ENCODE measurements at regions not wholly inside any gene's neighbourhood (a gene's known extent, or its start where the extent isn't known, plus 50 kb on each side); places are given as distances from the start of the nearest gene placed in this dataset.

DNA sequence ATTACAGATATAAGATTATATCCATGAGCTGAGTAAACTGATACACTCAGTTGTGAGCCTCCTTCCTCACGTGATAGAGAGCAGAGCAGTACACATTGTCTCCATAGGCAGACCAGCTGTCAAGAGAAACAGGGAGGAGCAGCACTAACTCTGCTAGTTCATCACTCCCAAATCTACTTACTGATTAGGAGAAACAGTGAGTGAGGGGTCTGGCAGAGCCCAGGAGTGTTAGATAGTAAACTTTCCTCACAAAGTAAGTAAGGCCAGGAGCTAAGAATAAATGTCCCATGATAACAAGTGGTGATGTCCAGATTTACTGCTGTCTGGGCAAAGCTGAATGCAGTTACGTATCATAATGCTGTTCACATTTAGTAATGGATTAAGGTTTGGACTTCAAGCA, 168.6 kb upstream of the KCNK2 start:
- CTCF ChIA-PET, result interaction anchor here (0.8 kb wide), 1 partner anchor 582 kb away, joined by 3 read pairs; no protein-coding TSS in a partner anchor
- POLR2A ChIA-PET, result no interaction called here
- H3K27me3 ChIP-seq (ENCODE audit: insufficient read depth), result no peaks in the 10 kb centered on the region

DNA sequence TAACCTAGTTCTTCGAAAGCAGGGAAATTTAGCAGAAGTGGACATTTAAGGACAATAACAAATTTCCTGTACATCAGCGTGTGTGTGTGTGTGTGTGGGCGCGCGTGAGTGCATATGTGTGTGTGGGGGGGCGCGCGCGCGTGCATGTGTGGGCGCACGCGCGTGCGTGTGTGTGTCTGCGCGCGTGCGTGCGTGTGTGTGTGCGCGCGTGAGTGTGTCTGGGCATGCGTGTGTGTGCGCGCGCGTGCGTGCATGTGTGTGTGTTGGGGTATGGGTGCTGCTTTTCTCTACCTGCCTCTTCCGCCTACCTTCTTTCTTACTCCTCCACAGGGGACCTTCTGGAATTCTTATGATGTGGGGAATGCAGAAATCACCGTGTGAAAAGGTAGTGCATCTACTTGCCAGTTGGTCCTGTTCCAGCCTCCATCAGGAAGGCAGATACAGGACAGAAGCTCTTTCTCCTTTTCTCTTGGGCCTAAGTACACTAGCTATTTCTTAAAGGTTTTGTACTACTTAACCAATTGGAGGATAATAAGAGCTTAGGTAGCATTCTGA, 165.4 kb upstream of the KCNK2 start:
- 79% methylated on average over 30 of the region's 31 CpGs for WGBS (ENCODE audit: low lambda C conversion rate)
- DNase-seq, result no peak
- no peaks in the 10 kb centered on the region for H3K9me2 ChIP-seq
- no peak overlapping the region for H2AFZ ChIP-seq (ENCODE audit: low read depth)
- TF ChIP-seq TEAD4 (IDR thresholded peaks at IDR 0.05; ENCODE audit: borderline replicate concordance, insufficient read depth) (no peak), NRF1 (IDR thresholded peaks at IDR 0.05; ENCODE audit: low read depth, low read length) (no peak), GATA2 (CRISPR knock-in tag; IDR thresholded peaks at IDR 0.05) (no peak), EZH2phosphoT487 (IDR thresholded peaks at IDR 0.05; ENCODE audit: borderline replicate concordance, low read depth) (no peak), SMC3 (IDR thresholded peaks at IDR 0.05; ENCODE audit: low read depth, low read length) (no peak), SIN3A (IDR thresholded peaks at IDR 0.05; ENCODE audit: borderline replicate concordance, low read depth, low read length) (no peak), EP300 (IDR thresholded peaks at IDR 0.05; ENCODE audit: borderline replicate concordance in 1 of 2, low read depth in 1 of 2, low read length in 1 of 2) (no peak), POLR2AphosphoS5 (IDR thresholded peaks at IDR 0.05; ENCODE audit: low read depth, low read length) (no peak), NFIC (IDR thresholded peaks at IDR 0.05; ENCODE audit: borderline replicate concordance) (no peak), ELF1 (IDR thresholded peaks at IDR 0.05) (no peak), FOXJ3 (CRISPR knock-in tag; IDR thresholded peaks at IDR 0.05) (no peak), RAD21 (IDR thresholded peaks at IDR 0.05; ENCODE audit: low read length) (no peak)
- TF ChIP-seq, protein P1, sequence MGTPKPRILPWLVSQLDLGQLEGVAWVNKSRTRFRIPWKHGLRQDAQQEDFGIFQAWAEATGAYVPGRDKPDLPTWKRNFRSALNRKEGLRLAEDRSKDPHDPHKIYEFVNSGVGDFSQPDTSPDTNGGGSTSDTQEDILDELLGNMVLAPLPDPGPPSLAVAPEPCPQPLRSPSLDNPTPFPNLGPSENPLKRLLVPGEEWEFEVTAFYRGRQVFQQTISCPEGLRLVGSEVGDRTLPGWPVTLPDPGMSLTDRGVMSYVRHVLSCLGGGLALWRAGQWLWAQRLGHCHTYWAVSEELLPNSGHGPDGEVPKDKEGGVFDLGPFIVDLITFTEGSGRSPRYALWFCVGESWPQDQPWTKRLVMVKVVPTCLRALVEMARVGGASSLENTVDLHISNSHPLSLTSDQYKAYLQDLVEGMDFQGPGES (IDR thresholded peaks at IDR 0.05; ENCODE audit: low read depth, low read length), result no peak
- TF ChIP-seq, protein P2, sequence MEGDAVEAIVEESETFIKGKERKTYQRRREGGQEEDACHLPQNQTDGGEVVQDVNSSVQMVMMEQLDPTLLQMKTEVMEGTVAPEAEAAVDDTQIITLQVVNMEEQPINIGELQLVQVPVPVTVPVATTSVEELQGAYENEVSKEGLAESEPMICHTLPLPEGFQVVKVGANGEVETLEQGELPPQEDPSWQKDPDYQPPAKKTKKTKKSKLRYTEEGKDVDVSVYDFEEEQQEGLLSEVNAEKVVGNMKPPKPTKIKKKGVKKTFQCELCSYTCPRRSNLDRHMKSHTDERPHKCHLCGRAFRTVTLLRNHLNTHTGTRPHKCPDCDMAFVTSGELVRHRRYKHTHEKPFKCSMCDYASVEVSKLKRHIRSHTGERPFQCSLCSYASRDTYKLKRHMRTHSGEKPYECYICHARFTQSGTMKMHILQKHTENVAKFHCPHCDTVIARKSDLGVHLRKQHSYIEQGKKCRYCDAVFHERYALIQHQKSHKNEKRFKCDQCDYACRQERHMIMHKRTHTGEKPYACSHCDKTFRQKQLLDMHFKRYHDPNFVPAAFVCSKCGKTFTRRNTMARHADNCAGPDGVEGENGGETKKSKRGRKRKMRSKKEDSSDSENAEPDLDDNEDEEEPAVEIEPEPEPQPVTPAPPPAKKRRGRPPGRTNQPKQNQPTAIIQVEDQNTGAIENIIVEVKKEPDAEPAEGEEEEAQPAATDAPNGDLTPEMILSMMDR (IDR thresholded peaks at IDR 0.05), result no peak
- no peaks in the 10 kb centered on the region for H3F3A ChIP-seq (replicated peaks; ENCODE audit: insufficient read depth)
- no peaks in the 10 kb centered on the region for H3K9me3 ChIP-seq
- POLR2A ChIA-PET, result no interaction called here
- no peak overlapping the region for H3K4me3 ChIP-seq (ENCODE audit: low read depth in 2 of 2, low read length in 1 of 2)
- peaks cover 0 to 3% of the 10 kb centered on the region in 2 experiments; a peak in 1 of 4 replicates for H3K4me1 ChIP-seq (ENCODE audit: control insufficient read depth in 1 of 2, insufficient read depth in 2 of 2, low read depth in 1 of 2, low read length in 1 of 2)
- no peak overlapping the region for H3K27ac ChIP-seq (ENCODE audit: low read depth in 2 of 2, low read length in 1 of 2)
- no peak overlapping the region for H3K4me2 ChIP-seq
- H3K27me3 ChIP-seq (ENCODE audit: insufficient read depth), result no peaks in the 10 kb centered on the region
- no peak overlapping the region for H3K9ac ChIP-seq
- H4K20me1 ChIP-seq (ENCODE audit: insufficient read depth), result no peaks in the 10 kb centered on the region
- CTCF ChIA-PET, result no interaction called here
- H3K79me2 ChIP-seq (ENCODE audit: insufficient read depth), result no peaks in the 10 kb centered on the region
- H3K36me3 ChIP-seq (replicated peaks in 1 of 2; ENCODE audit: control insufficient read depth in 1 of 2, insufficient read depth in 2 of 2, low read length in 1 of 2), result no peaks in the 10 kb centered on the region

More for the DNA sequence above, 168.6 kb upstream of the KCNK2 start:
- H3K9me3 ChIP-seq, result no peaks in the 10 kb centered on the region
- H3K27ac ChIP-seq (ENCODE audit: low read depth in 2 of 2, low read length in 1 of 2), result no peak overlapping the region
- TF ChIP-seq, protein P3, sequence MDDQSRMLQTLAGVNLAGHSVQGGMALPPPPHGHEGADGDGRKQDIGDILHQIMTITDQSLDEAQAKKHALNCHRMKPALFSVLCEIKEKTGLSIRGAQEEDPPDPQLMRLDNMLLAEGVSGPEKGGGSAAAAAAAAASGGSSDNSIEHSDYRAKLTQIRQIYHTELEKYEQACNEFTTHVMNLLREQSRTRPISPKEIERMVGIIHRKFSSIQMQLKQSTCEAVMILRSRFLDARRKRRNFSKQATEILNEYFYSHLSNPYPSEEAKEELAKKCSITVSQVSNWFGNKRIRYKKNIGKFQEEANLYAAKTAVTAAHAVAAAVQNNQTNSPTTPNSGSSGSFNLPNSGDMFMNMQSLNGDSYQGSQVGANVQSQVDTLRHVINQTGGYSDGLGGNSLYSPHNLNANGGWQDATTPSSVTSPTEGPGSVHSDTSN (IDR thresholded peaks at IDR 0.05), result no peak
- TF ChIP-seq EZH2phosphoT487 (IDR thresholded peaks at IDR 0.05; ENCODE audit: borderline replicate concordance, low read depth), result no peak
- no peak for TF ChIP-seq RFX5 (IDR thresholded peaks at IDR 0.05; ENCODE audit: low read length)
- TF ChIP-seq, protein P4, sequence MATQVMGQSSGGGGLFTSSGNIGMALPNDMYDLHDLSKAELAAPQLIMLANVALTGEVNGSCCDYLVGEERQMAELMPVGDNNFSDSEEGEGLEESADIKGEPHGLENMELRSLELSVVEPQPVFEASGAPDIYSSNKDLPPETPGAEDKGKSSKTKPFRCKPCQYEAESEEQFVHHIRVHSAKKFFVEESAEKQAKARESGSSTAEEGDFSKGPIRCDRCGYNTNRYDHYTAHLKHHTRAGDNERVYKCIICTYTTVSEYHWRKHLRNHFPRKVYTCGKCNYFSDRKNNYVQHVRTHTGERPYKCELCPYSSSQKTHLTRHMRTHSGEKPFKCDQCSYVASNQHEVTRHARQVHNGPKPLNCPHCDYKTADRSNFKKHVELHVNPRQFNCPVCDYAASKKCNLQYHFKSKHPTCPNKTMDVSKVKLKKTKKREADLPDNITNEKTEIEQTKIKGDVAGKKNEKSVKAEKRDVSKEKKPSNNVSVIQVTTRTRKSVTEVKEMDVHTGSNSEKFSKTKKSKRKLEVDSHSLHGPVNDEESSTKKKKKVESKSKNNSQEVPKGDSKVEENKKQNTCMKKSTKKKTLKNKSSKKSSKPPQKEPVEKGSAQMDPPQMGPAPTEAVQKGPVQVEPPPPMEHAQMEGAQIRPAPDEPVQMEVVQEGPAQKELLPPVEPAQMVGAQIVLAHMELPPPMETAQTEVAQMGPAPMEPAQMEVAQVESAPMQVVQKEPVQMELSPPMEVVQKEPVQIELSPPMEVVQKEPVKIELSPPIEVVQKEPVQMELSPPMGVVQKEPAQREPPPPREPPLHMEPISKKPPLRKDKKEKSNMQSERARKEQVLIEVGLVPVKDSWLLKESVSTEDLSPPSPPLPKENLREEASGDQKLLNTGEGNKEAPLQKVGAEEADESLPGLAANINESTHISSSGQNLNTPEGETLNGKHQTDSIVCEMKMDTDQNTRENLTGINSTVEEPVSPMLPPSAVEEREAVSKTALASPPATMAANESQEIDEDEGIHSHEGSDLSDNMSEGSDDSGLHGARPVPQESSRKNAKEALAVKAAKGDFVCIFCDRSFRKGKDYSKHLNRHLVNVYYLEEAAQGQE (IDR thresholded peaks at IDR 0.05; ENCODE audit: low read depth, low read length), result no peak
- no peak for TF ChIP-seq GATA2 (CRISPR knock-in tag; IDR thresholded peaks at IDR 0.05)
- TF ChIP-seq FOXJ3 (CRISPR knock-in tag; IDR thresholded peaks at IDR 0.05), result no peak
- no peak for TF ChIP-seq FOSL2 (IDR thresholded peaks at IDR 0.05; ENCODE audit: borderline replicate concordance, low read depth)
- TF ChIP-seq TEAD4 (IDR thresholded peaks at IDR 0.05; ENCODE audit: borderline replicate concordance, insufficient read depth), result no peak
- H2AFZ ChIP-seq (ENCODE audit: low read depth), result no peak overlapping the region
- no peaks in the 10 kb centered on the region for H3K79me2 ChIP-seq (ENCODE audit: insufficient read depth)
- no peak for DNase-seq
- WGBS (ENCODE audit: low lambda C conversion rate), result 55% methylated on average over 2 of the region's 2 CpGs
- no peaks in the 10 kb centered on the region; a peak in 1 of 4 replicates for H3K4me1 ChIP-seq (ENCODE audit: control insufficient read depth in 1 of 2, insufficient read depth in 2 of 2, low read depth in 1 of 2, low read length in 1 of 2)
- no peak overlapping the region for H3K4me3 ChIP-seq (ENCODE audit: low read depth in 2 of 2, low read length in 1 of 2)
- no peak overlapping the region for H3K9ac ChIP-seq
- no peaks in the 10 kb centered on the region for H4K20me1 ChIP-seq (ENCODE audit: insufficient read depth)
- no peaks in the 10 kb centered on the region for H3F3A ChIP-seq (replicated peaks; ENCODE audit: insufficient read depth)
- no peak overlapping the region for H3K4me2 ChIP-seq
- H3K36me3 ChIP-seq (replicated peaks in 1 of 2; ENCODE audit: control insufficient read depth in 1 of 2, insufficient read depth in 2 of 2, low read length in 1 of 2), result no peaks in the 10 kb centered on the region
- H3K9me2 ChIP-seq, result no peaks in the 10 kb centered on the region

Measured in SK-N-SH (cell line).